HCT116 (cell line): ENCODE measurements at regions not wholly inside any gene's neighbourhood (a gene's known extent, or its start where the extent isn't known, plus 50 kb on each side); places are given as distances from the start of the nearest gene placed in this dataset.

Experiments
- ATAC-seq: fragments of 200-7000 bp; cut with Tn5 transposase; 2 replicates; pipeline ENCODE4 v1.9.1; 2020; ENCODE audit warnings: mild to moderate bottlenecking, moderate library complexity
- BruUV-seq: library from RNA; stranded (reverse); fragments of 400-500 nt; replicated peaks from 2 replicates; lab custom pipeline; 2021; lab: Mats Ljungman, UMichigan
- CTCF ChIA-PET: fragments of 300-600 bp; sonication (Branson Sonifier 250); formaldehyde crosslinking; loops from one replicate; lab custom pipeline; 2021; ENCODE audit warnings: antibody characterized with exemption; lab: Charles Lee
- POLR2A ChIA-PET: fragments of 300-600, 350-600 bp; sonication (Branson Sonifier 250); formaldehyde crosslinking; loops from one replicate; lab custom pipeline; 2021; ENCODE audit warnings: antibody characterized with exemption; lab: Charles Lee
- RAD21 ChIA-PET, 2 experiments: fragments of 300-600 bp; sonication (Branson Sonifier 250); formaldehyde crosslinking; loops; one replicate each; lab custom pipeline; 2023; ENCODE audit warnings: low total read pairs in 2 of 2; ENCODE audit not compliant: uncharacterized antibody in 2 of 2, unreplicated experiment in 2 of 2, low non-redundant PET in 1 of 2; lab: Charles Lee
- DNase-seq: peaks from one replicate; pipeline ENCODE4 v3.0.0-alpha.2; 2010; ENCODE audit warnings: low read depth, low spot score
- H2AFZ ChIP-seq: fragments of 200-600 bp; shearing (Covaris generic), sonication (generic); 2 replicates; pipeline ENCODE4 v1.6.1; 2017; ENCODE audit warnings: low read depth, mixed run types, mixed read lengths, antibody characterized with exemption, low read length; ENCODE audit not compliant: poor library complexity, severe bottlenecking
- H3K27ac ChIP-seq: 2 replicates; pipeline ENCODE4 v1.5.1; 2012; ENCODE audit warnings: low read depth, low read length
- H3K27me3 ChIP-seq: fragments of 200-600 bp; sonication (generic); 2 replicates; pipeline ENCODE4 v1.6.1; 2016; ENCODE audit warnings: mixed run types, low read length, mixed read lengths; ENCODE audit not compliant: insufficient read depth
- H3K36me3 ChIP-seq, 2 experiments: fragments of 200-500 bp in 1 of 2; fragments of 200-600 bp in 1 of 2; sonication (Bioruptor generic) in 1 of 2; sonication (generic) in 1 of 2; 2 replicates each; pipeline versions ENCODE4 v1.5.1 to v1.6.1; 2014 to 2016; ENCODE audit warnings: low read length in 2 of 2, inconsistent platforms in 1 of 2, mixed read lengths in 1 of 2, mixed run types in 1 of 2; ENCODE audit not compliant: insufficient read depth in 2 of 2, control insufficient read depth in 1 of 2
- H3K4me1 ChIP-seq, 2 experiments: fragments of 200-600 bp in 1 of 2; sonication (generic) in 1 of 2; 2 replicates each; pipeline versions ENCODE4 v1.5.1 to v1.6.1; 2012 to 2017; ENCODE audit warnings: low read length in 2 of 2, inconsistent platforms in 1 of 2, mild to moderate bottlenecking in 1 of 2, mixed read lengths in 1 of 2, mixed run types in 1 of 2, moderate library complexity in 1 of 2; ENCODE audit not compliant: insufficient read depth in 2 of 2, control insufficient read depth in 1 of 2
- H3K4me2 ChIP-seq: fragments of 200-600 bp; sonication (generic); 2 replicates; pipeline ENCODE4 v1.6.1; 2017; ENCODE audit warnings: mixed run types, low read length, mixed read lengths
- H3K4me3 ChIP-seq, 2 experiments: fragments of 200-600 bp in 1 of 2; sonication (generic) in 1 of 2; replicated peaks in 1 of 2; 2 replicates each; pipeline ENCODE4 v1.5.1; 2011 to 2016; ENCODE audit warnings: low read length in 2 of 2, control low read depth in 1 of 2, low read depth in 1 of 2, mild to moderate bottlenecking in 1 of 2, mixed read lengths in 1 of 2, mixed run types in 1 of 2
- H3K79me2 ChIP-seq: fragments of 200-600 bp; sonication (generic); 2 replicates; pipeline ENCODE4 v1.6.1; 2017; ENCODE audit warnings: mild to moderate bottlenecking, mixed run types, low read length, moderate library complexity, mixed read lengths; ENCODE audit not compliant: insufficient read depth
- H3K9ac ChIP-seq: fragments of 200-600 bp; sonication (generic); 2 replicates; pipeline ENCODE4 v1.6.1; 2016; ENCODE audit warnings: low read length, mixed read lengths
- H3K9me2 ChIP-seq: fragments of 200-600 bp; sonication (generic), shearing (Covaris generic); 2 replicates; pipeline ENCODE4 v1.6.1; 2017; ENCODE audit warnings: mixed run types, mild to moderate bottlenecking, moderate library complexity; ENCODE audit not compliant: insufficient read depth
- H3K9me3 ChIP-seq, 2 experiments: fragments of 200-500 bp in 1 of 2; fragments of 200-600 bp in 1 of 2; sonication (Bioruptor generic) in 1 of 2; sonication (generic) in 1 of 2; 2 replicates each; pipeline ENCODE4 v1.6.1; 2014 to 2017; ENCODE audit warnings: low read length in 2 of 2, mixed read lengths in 2 of 2, inconsistent platforms in 1 of 2, low read depth in 1 of 2, mild to moderate bottlenecking in 1 of 2, mixed run types in 1 of 2, moderate library complexity in 1 of 2; ENCODE audit not compliant: control insufficient read depth in 1 of 2, insufficient read depth in 1 of 2
- H4K20me1 ChIP-seq: fragments of 200-600 bp; sonication (generic), shearing (Covaris generic); 2 replicates; pipeline ENCODE4 v1.6.1; 2017; ENCODE audit warnings: mixed run types, mild to moderate bottlenecking, moderate library complexity; ENCODE audit not compliant: insufficient read depth
- CBX3 ChIP-seq: IDR thresholded peaks from 2 replicates; pipeline ENCODE4 v1.6.1; 2012; ENCODE audit warnings: low read depth
- EGR1 ChIP-seq: IDR thresholded peaks from 2 replicates; pipeline ENCODE4 v1.6.1; 2012; ENCODE audit warnings: low read depth
- EZH2 ChIP-seq: fragments of 200-600 bp; sonication (generic); IDR thresholded peaks from 2 replicates; pipeline ENCODE4 v1.6.1; 2017; ENCODE audit warnings: antibody characterized with exemption, mixed run types
- JUND ChIP-seq: IDR thresholded peaks from 2 replicates; pipeline ENCODE4 v1.6.1; 2012
- RAD21 ChIP-seq: IDR thresholded peaks from 2 replicates; pipeline ENCODE4 v1.6.1; 2012; ENCODE audit warnings: low read depth, mild to moderate bottlenecking
- SIN3A ChIP-seq: IDR thresholded peaks from 2 replicates; pipeline ENCODE4 v1.6.1; 2012; ENCODE audit warnings: low read depth
- SP1 ChIP-seq: IDR thresholded peaks from 2 replicates; pipeline ENCODE4 v1.6.1; 2012; ENCODE audit warnings: low read depth
- SRF ChIP-seq: IDR thresholded peaks from 2 replicates; pipeline ENCODE4 v1.6.1; 2012; ENCODE audit warnings: low read depth
- TCF7L2 ChIP-seq: IDR thresholded peaks from 2 replicates; pipeline ENCODE4 v1.7.0; 2011; ENCODE audit warnings: borderline replicate concordance, inconsistent platforms; ENCODE audit not compliant: insufficient read depth, insufficient read length; ENCODE audit errors: extremely low read depth
- YY1 ChIP-seq: IDR thresholded peaks from 2 replicates; pipeline ENCODE4 v1.6.1; 2011; ENCODE audit warnings: low read length, low read depth, moderate library complexity, mild to moderate bottlenecking; ENCODE audit not compliant: insufficient replicate concordance; ENCODE audit errors: extremely low read depth
- ZFX ChIP-seq: fragments of 450-650 bp; IDR thresholded peaks from 2 replicates; pipeline ENCODE4 v1.6.1; 2017
- ZNF274 ChIP-seq: fragments of 200-500 bp; sonication (Bioruptor generic); IDR thresholded peaks from 2 replicates; pipeline ENCODE4 v1.6.1; 2014; ENCODE audit warnings: mild to moderate bottlenecking, low read depth, low read length, inconsistent platforms
- intact Hi-C: fragments of 100-400 bp; cut with micrococcal nuclease; formaldehyde crosslinking; loops from 2 replicates; pipeline ENCODE4 v1.10.0; 2022
- TF ChIP-seq, protein P1 (sequence below), 3 experiments: fragments of 200-600 bp in 1 of 3; sonication (generic) in 1 of 3; IDR thresholded peaks in 2 of 3; conservative IDR thresholded peaks in 1 of 3; 2 replicates each; pipeline ENCODE4 v1.5.1; 2012 to 2017; ENCODE audit warnings: low read depth in 2 of 3, low read length in 2 of 3, antibody characterized with exemption in 1 of 3, borderline replicate concordance in 1 of 3, control low read depth in 1 of 3, mild to moderate bottlenecking in 1 of 3, mixed read lengths in 1 of 3, mixed run types in 1 of 3, moderate library complexity in 1 of 3; ENCODE audit not compliant: insufficient read depth in 1 of 3
- TF ChIP-seq, protein P2 (sequence below): IDR thresholded peaks from 2 replicates; pipeline ENCODE4 v1.6.1; 2012; ENCODE audit warnings: low read depth
- TF ChIP-seq, protein P3 (sequence below): IDR thresholded peaks from 2 replicates; pipeline ENCODE4 v1.6.1; 2012
- TF ChIP-seq, protein P4 (sequence below): IDR thresholded peaks from 2 replicates; pipeline ENCODE4 v1.6.1; 2012
- TF ChIP-seq, protein P5 (sequence below): IDR thresholded peaks from 2 replicates; pipeline ENCODE4 v1.6.1; 2011; ENCODE audit warnings: mild to moderate bottlenecking, low read length, moderate library complexity; ENCODE audit not compliant: insufficient replicate concordance; ENCODE audit errors: extremely low read depth

DNA sequence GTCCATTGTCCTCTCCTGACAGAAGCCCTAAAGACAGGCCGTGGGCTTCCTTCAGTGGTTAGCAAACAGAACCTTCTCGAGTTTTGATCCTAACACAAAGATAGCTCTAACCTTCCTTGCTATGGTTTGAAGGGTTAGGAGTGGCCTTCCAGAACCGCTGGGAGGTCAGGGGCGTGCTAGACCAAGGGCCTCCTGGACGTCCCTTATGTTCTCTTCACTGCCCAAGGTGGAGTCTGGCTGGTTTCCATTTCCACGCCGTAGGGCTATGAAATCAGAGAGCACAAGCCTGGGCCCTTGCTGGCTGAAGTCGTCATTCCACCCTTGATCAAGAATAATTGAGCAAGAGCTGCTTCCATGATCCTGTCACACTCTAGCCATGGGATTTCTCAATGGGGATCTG is 475.1 kb downstream of the SHQ1 start:
- Histone ChIP-seq H3K4me2 (no peak overlapping the region), H3K4me1 (no peaks in the 10 kb centered on the region), H3K79me2 (no peaks in the 10 kb centered on the region), H3K4me3 (no peak overlapping the region), H3K27ac (no peak overlapping the region), H2AFZ (no peak overlapping the region), H3K9me2 (no peaks in the 10 kb centered on the region), H3K9ac (no peak overlapping the region), H3K9me3 (no peaks in the 10 kb centered on the region), H3K27me3 (no peaks in the 10 kb centered on the region), H3K36me3 (peaks cover 0 to 5% of the 10 kb centered on the region in 2 experiments; a peak in 2 of 4 replicates), H4K20me1 (no peaks in the 10 kb centered on the region)
- POLR2A ChIA-PET: no interaction called here
- DNase-seq: no peak
- intact Hi-C loops: no loop called here
- TF ChIP-seq TCF7L2 (no peak), EGR1 (no peak), RAD21 (no peak), YY1 (no peak), SP1 (no peak), SRF (no peak), SIN3A (no peak), JUND (no peak), CBX3 (no peak), ZNF274 (no peak), EZH2 (no peak), ZFX (no peak)
- TF ChIP-seq, protein P1, sequence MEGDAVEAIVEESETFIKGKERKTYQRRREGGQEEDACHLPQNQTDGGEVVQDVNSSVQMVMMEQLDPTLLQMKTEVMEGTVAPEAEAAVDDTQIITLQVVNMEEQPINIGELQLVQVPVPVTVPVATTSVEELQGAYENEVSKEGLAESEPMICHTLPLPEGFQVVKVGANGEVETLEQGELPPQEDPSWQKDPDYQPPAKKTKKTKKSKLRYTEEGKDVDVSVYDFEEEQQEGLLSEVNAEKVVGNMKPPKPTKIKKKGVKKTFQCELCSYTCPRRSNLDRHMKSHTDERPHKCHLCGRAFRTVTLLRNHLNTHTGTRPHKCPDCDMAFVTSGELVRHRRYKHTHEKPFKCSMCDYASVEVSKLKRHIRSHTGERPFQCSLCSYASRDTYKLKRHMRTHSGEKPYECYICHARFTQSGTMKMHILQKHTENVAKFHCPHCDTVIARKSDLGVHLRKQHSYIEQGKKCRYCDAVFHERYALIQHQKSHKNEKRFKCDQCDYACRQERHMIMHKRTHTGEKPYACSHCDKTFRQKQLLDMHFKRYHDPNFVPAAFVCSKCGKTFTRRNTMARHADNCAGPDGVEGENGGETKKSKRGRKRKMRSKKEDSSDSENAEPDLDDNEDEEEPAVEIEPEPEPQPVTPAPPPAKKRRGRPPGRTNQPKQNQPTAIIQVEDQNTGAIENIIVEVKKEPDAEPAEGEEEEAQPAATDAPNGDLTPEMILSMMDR (IDR thresholded peaks at IDR 0.05 in 2 of 3, conservative IDR thresholded peaks at IDR 0.05 in 1 of 3; ENCODE audit: borderline replicate concordance in 1 of 3, insufficient read depth in 1 of 3, low read depth in 2 of 3, low read length in 2 of 3): no peak
- TF ChIP-seq, protein P2, sequence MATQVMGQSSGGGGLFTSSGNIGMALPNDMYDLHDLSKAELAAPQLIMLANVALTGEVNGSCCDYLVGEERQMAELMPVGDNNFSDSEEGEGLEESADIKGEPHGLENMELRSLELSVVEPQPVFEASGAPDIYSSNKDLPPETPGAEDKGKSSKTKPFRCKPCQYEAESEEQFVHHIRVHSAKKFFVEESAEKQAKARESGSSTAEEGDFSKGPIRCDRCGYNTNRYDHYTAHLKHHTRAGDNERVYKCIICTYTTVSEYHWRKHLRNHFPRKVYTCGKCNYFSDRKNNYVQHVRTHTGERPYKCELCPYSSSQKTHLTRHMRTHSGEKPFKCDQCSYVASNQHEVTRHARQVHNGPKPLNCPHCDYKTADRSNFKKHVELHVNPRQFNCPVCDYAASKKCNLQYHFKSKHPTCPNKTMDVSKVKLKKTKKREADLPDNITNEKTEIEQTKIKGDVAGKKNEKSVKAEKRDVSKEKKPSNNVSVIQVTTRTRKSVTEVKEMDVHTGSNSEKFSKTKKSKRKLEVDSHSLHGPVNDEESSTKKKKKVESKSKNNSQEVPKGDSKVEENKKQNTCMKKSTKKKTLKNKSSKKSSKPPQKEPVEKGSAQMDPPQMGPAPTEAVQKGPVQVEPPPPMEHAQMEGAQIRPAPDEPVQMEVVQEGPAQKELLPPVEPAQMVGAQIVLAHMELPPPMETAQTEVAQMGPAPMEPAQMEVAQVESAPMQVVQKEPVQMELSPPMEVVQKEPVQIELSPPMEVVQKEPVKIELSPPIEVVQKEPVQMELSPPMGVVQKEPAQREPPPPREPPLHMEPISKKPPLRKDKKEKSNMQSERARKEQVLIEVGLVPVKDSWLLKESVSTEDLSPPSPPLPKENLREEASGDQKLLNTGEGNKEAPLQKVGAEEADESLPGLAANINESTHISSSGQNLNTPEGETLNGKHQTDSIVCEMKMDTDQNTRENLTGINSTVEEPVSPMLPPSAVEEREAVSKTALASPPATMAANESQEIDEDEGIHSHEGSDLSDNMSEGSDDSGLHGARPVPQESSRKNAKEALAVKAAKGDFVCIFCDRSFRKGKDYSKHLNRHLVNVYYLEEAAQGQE: no peak
- TF ChIP-seq, protein P3, sequence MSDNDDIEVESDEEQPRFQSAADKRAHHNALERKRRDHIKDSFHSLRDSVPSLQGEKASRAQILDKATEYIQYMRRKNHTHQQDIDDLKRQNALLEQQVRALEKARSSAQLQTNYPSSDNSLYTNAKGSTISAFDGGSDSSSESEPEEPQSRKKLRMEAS: no peak
- TF ChIP-seq, protein P4, sequence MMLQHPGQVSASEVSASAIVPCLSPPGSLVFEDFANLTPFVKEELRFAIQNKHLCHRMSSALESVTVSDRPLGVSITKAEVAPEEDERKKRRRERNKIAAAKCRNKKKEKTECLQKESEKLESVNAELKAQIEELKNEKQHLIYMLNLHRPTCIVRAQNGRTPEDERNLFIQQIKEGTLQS: no peak
- TF ChIP-seq, protein P5, sequence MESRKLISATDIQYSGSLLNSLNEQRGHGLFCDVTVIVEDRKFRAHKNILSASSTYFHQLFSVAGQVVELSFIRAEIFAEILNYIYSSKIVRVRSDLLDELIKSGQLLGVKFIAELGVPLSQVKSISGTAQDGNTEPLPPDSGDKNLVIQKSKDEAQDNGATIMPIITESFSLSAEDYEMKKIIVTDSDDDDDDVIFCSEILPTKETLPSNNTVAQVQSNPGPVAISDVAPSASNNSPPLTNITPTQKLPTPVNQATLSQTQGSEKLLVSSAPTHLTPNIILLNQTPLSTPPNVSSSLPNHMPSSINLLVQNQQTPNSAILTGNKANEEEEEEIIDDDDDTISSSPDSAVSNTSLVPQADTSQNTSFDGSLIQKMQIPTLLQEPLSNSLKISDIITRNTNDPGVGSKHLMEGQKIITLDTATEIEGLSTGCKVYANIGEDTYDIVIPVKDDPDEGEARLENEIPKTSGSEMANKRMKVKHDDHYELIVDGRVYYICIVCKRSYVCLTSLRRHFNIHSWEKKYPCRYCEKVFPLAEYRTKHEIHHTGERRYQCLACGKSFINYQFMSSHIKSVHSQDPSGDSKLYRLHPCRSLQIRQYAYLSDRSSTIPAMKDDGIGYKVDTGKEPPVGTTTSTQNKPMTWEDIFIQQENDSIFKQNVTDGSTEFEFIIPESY: no peak
- CTCF ChIA-PET: no interaction called here
- BruUV-seq: no TSS peak
- RAD21 ChIA-PET: no interaction called here
- no peak for ATAC-seq
